GM21786 (cell line): ENCODE measurements at regions not wholly inside any gene's neighbourhood (a gene's known extent, or its start where the extent isn't known, plus 50 kb on each side); places are given as distances from the start of the nearest gene placed in this dataset.
"Not testable (repeated sequence)": the region's sequence is repeated elsewhere in the genome, so short reads cannot be mapped to it uniquely, and the experiment has no call there.

Experiments
- ATAC-seq: cut with Tn5 transposase; IDR thresholded peaks from one replicate; pipeline ENCODE4 v1.9.1; 2021; ENCODE audit not compliant: unreplicated experiment

DNA sequence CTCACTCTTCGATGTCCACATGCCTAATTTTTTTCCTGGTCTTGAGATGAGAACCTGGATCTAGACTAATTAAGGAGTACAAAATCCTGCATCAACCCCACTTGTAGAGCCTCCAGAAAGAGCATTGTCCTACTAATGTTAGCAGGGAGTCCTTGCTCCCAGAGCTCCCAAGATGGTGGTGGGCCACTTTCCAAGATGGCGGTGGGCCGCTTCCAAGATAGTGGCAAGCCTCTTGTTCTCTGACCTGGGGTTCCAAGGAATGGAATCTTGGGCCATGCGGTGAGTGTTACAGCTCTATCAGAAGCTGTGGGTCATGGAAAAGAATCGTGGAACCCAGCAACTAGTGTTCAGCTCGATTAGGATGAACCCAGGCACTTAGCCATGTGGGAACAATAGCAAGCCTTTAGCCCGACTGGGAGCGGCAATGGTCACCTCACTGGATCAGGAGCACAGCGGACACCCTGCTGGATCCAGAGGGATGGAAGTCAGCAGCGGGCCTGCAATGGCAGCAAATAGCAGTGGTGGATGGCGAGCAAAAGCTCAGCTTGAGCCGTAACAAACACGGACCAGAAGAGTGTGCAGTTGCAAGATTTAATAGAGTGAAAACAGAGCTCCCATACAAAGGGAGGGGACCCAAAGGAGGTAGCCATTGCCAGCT is 1997.5 kb upstream of the RAG2 start:
- not testable (repeated sequence) for ATAC-seq

- no peak for ATAC-seq
Measured at GRCh38 chr11:38594895-38595294, 1996.9 kb upstream of the RAG2 start.

DNA sequence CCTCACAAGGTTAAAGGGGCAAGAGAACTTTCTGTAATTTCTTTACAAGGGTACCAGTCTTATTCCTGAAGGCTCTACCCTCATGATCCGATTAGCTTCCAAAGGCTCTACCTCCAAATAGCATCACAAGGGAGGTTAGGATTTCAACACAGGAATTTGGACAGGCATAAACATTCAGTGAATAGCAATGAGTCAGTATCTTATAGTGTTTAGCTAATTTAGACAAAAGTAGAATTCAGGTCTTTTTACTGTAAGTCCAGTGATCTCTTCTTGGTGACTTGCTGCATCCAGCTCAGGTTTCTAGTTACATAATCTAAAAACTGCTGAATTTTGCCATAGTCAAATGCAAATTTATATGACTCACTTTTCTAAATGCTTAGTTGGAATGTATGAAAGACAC is 1995.6 kb upstream of the RAG2 start:
- no peak for ATAC-seq

DNA sequence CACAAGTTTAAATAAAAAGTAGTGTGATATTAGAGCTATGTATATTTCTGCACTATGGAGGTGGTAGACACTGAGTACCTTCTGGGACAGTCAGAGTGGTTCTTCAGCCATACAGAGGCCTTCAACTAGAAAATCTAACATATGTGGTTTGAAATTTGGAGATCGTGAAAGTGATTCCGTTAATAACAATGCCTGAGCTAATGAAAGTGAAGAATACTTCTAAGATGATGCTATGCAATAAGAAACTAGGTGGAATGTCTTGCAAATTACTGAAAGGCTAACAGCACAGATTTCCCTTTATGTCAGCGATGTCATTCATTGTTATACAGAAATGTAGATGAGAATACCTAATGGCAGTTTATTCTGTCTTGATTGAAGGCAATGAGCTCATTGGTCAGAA is 1984.7 kb upstream of the RAG2 start:
- ATAC-seq: no peak

GRCh38 chr11:38582151-38582550 is 1984.1 kb upstream of the RAG2 start:
- no peak for ATAC-seq

DNA sequence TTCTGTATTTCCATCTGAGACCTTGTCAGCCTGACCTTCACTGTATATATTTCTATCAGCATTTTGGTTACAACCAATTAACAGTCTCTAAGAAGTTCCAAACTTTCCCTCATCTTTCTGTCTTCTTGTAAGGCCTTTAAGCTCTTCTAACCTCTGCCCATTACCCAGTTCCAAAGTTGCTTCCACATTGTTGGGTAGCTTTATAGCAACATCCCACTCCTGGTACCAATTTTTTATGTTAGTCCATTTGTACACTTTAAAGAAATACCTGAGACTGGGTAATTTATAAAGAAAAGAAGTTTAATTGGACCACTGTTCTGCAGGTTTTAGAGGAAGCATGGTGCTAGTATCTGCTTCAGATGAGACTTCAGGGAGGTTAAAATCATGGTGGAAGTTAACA is 1979.7 kb upstream of the RAG2 start:
- ATAC-seq: no peak

DNA sequence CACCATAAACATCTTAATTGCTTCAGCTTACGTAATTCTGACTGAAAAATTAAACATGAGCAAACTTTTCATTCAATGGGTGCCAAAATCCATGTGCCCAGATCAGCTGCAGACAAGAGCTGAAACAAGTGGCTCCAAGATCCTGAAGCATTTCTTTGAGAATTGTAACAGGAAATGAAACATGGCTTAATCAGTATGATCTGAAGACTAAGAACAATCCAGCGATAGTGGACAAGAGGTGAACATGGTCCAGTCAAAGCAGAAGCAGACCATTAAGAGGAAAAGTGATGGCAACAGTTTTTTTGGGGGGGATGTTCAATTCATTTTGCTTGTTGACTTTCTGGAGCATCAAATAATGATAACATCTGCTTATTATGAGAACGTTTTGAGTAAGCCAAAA is 1964.5 kb upstream of the RAG2 start:
- no peak for ATAC-seq

DNA sequence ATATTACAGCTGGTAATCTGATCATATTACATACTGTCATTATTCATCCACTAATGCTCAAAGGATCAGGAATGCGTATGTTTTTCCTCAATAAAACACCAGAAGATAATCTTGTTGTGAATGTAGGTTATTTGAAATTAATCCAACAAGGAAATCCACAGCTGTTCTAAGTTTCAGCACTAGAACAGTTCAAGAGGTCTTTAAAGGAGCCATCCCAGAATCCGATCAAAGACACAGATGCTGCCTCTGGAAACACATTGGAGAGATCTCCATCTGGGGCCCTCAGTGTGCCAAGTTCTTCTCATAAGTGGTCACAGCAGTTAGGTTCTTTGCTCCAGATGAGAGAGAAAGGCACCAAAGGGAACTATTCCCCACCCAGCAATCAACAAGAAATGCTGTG is 1955.1 kb upstream of the RAG2 start:
- ATAC-seq: no peak

DNA sequence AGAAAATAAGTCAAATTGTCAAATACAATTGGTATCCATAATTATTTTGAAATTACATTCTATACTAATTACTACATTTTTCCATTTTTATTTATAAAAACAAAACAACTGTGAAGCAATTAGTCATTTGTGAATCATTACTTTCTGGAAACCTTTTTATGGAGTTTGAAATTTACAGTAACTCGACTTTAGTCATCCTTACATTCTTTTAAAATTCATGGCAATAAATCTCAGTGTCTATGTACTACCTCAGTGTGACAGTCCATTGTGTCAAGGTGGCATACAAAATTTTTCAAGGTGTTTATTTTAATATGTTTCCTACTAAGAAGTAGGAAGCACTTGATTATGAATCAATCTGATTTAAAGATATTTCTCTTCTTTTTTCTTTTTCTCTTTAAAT is 1949.4 kb upstream of the RAG2 start:
- no peak for ATAC-seq

DNA sequence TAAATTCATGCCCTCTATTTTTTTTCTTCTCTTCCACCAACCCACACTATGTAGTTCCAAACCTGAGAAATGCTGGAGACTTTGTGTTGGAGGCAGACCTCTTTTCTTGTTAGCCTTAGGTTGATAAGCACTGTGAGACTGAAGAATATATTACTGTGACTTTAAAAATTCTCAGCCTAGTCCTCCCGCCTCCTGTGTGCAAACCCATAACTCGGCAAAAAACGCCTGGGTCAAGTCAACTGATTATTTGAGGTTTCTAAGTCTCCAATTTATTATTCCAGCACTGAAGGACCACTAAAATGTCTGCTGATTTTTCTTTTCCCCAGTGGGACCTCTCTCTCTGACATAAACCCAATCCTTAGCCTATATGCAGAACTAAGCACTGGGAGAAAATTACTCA is 1946.0 kb upstream of the RAG2 start:
- ATAC-seq: no peak

GRCh38 chr11:38543311-38543710 is 1945.3 kb upstream of the RAG2 start:
- no peak for ATAC-seq

DNA sequence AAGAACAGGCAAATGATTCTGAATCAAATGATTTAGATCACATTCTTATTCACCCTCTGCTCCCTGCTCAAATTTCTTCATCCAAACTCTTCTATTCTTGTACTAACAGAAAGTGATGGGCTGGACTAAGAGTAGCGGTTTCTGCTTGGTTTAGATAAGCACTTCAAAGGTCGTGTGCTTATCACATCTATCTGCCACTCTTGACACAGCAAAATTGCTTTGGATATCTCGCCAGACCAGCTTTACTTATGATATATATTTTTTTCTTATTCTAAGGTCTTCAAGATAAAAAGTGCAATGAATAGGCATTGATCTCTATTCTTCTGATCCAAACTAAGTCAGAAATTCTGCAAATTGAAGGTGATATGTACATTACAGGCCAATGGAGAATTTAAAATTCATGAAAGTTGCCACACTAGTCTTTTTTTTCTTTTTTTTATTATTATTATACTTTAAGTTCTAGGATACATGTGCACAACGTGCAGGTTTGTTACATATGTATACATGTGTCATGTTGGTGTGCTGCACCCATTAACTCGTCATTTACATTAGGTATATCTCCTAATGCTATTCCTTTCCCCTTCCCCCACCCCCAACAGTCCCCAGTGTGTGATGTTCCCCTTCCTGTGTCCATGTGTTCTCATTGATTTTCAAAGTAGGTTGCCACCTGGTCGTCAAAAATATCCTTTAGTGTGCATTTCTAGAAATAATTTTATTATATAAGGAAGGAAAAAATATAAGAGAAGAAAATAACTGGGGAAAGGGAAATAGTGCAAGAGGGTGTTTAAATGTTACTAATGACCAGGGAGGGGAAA is 1941.0 kb upstream of the RAG2 start:
- ATAC-seq: no peak

DNA sequence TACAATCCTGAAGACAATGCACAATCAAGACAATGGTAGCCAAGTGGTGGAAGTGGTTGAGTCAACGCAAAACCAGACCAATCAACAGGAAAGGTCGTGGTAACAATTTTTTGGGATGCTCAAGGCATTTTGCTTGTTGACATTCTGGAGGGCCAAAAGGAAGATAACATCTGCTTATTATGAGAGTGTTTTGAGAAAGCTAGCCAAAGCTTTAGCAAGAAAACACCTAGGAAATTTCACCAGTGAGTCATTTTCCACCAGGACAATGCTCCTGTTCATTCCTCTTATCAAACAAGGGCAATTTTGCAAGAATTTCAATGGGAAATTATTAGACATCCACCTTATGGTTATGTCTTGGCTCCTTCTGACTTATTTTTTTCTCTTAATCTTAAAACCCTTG is 1932.2 kb upstream of the RAG2 start:
- ATAC-seq: no peak

- no peak for ATAC-seq
Measured at GRCh38 chr11:38524945-38525344, 1926.9 kb upstream of the RAG2 start.

DNA sequence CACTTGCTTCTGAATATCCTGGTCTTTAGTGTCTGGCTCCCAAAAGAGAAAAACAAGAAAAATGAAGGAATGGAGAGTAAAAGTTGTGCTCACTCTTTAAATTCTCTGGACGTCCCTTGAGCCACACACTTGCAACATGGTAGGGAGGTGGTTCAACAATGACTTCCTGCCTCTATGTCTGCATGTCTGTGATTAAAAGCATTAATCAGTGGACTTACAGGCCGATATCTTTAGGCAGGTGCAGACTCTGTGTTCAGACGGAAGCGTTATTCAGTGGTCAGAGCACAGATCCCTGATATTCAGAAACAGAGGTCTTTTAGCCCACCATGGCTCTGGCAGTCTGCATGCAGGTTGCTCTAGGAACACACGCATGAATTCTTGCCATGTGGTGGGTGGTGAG is 1920.0 kb upstream of the RAG2 start:
- no peak for ATAC-seq

- ATAC-seq: not testable (repeated sequence)
Measured at GRCh38 chr11:38512830-38513229, 1914.8 kb upstream of the RAG2 start.

DNA sequence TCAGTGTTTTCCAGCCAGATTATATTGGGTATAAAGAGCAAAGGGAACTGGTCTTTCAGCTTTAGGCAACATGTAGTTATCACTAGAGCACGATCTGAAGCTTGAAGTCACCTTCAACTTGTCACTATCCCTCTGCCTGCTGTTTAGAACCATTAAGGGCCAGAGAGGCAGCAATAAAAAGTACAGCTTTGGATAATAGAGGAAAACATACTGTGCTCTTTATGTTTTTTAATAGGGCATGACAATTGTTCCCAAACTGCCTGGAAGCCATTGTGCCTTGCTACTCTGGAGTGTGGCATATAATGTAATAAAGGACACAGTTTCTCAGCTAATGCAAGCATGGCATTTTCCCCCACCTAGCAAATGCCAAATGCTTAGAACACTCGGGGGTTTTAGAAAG is 1912.0 kb upstream of the RAG2 start:
- no peak for ATAC-seq

DNA sequence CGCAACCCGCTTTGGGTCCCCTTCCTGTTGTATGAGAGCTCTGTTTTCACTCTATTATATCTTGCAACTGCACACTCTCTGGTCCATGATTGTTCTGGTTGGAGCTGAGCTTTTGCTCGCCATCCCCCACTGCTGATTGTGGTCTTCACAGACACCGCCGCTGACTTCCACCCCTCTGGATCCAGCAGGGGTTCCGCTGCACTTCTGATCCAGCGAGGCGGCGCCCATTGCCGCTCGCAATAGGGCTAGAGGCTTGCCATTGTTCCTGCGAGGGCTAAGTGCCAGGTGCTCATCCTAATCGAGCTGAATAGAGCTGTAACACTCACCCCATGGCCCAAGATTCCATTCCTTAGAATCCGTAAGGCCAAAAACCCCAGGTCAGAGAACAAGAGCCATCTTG is 1905.8 kb upstream of the RAG2 start:
- no peak for ATAC-seq

DNA sequence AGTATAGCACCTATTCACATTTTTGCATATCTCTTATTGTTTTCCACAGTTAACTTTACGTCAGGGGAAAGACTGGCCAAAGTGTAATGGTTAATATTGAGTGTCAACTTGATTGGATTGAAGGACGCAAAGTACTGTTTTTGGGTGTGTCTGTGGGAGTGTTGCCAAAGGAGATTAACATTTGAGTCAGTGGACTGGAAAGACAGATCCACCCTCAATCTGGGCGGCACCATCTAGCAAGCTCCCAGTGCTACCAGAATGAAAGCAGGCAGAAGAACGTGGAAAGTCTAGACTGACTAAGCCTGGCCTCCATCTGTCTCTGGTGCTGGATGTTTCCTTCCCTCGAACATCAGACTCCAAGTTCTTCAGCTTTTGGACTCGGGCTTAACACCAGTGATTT is 1900.7 kb upstream of the RAG2 start:
- ATAC-seq: no peak

DNA sequence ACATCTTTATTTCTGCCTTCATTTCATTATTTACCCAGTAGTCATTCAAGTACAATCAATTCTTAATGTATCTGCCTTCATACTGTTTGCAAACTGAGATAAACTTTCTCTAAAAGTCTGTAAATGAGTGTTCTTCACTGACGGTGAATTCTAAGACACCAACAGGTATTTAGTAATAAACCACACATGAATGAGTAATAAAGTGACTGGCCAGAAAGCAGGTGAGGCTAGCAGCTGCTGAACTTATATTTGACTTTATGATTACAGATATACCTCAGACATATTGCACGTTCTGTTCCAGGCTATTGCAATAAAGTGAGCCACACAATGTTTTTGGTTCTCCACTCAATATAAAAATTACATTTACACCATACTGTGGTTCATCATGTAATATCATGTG is 1894.0 kb upstream of the RAG2 start:
- ATAC-seq: no peak

DNA sequence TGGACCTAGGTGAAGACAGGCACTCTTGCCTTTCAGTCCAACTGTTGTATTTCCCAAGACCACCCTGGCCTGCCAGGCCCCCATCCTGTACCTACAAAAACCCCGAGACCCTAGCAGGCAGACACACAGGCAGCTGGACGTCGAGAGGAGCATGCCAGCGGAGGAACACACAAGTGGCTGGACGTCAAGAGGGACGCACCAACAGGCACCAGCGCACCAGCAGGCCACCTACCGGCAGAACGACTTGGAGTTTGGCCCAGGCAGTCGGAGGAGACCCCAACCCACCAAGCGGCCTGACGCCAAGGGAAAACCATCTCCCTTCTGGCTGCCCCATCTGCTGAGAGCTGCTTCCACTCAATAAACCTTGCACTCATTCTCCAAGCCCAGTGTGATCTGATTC is 1883.4 kb upstream of the RAG2 start:
- no peak for ATAC-seq

GRCh38 chr11:38476808-38477575 is 1879.0 kb upstream of the RAG2 start:
- no peak for ATAC-seq
